ENCODE measurements at regions not wholly inside any gene's neighbourhood (a gene's known extent, or its start where the extent isn't known, plus 50 kb on each side); places are given as distances from the start of the nearest gene placed in this dataset.

- BruUV-seq (replicated peaks): no TSS peak
- intact Hi-C loops (cut with micrococcal nuclease; ENCODE audit: unreplicated experiment): no loop called here
- Histone ChIP-seq H3K9me3 (ENCODE audit: low read depth, low read length, poor library complexity, severe bottlenecking) (no peaks in the 10 kb centered on the region), H3K27ac (ENCODE audit: low read depth, low read length, poor library complexity, severe bottlenecking) (no peak overlapping the region), H3K27me3 (replicated peaks; ENCODE audit: insufficient read depth, low read depth, low read length, poor library complexity) (no peaks in the 10 kb centered on the region), H3K36me3 (ENCODE audit: insufficient read depth, low read length, poor library complexity, severe bottlenecking) (no peaks in the 10 kb centered on the region), H3K4me1 (ENCODE audit: insufficient read depth, low read length, poor library complexity, severe bottlenecking) (no peaks in the 10 kb centered on the region), H3K4me3 (ENCODE audit: low read depth, low read length, poor library complexity, severe bottlenecking) (no peak overlapping the region)
- POLR2A ChIA-PET (ENCODE audit: low non-redundant PET): no interaction called here
- TF ChIP-seq CTCF (conservative IDR thresholded peaks at IDR 0.05; ENCODE audit: low read depth, low read length) (no peak), EZH2 (IDR thresholded peaks at IDR 0.05; ENCODE audit: borderline replicate concordance, low read depth, low read length, poor library complexity, severe bottlenecking) (no peak)
- CTCF ChIA-PET: no interaction called here
- no peak for DNase-seq (ENCODE audit: low spot score)
These were observed 1491.0 kb upstream of the MIR17HG start for GRCh38 chr13:89856512-89856911.

- intact Hi-C loops (cut with micrococcal nuclease; ENCODE audit: unreplicated experiment): no loop called here
- no peaks in the 10 kb centered on the region for H3K9me3 ChIP-seq (ENCODE audit: low read depth, low read length, poor library complexity, severe bottlenecking)
- no peaks in the 10 kb centered on the region for H3K4me1 ChIP-seq (ENCODE audit: insufficient read depth, low read length, poor library complexity, severe bottlenecking)
- TF ChIP-seq CTCF (conservative IDR thresholded peaks at IDR 0.05; ENCODE audit: low read depth, low read length) (no peak), EZH2 (IDR thresholded peaks at IDR 0.05; ENCODE audit: borderline replicate concordance, low read depth, low read length, poor library complexity, severe bottlenecking) (no peak)
- no peak overlapping the region for H3K4me3 ChIP-seq (ENCODE audit: low read depth, low read length, poor library complexity, severe bottlenecking)
- no peak overlapping the region for H3K27ac ChIP-seq (ENCODE audit: low read depth, low read length, poor library complexity, severe bottlenecking)
- BruUV-seq (replicated peaks): no TSS peak
- POLR2A ChIA-PET (ENCODE audit: low non-redundant PET): no interaction called here
- no peaks in the 10 kb centered on the region for H3K36me3 ChIP-seq (ENCODE audit: insufficient read depth, low read length, poor library complexity, severe bottlenecking)
- CTCF ChIA-PET: no interaction called here
- DNase-seq (ENCODE audit: low spot score): no peak
- no peaks in the 10 kb centered on the region for H3K27me3 ChIP-seq (replicated peaks; ENCODE audit: insufficient read depth, low read depth, low read length, poor library complexity)
These were observed 1490.0 kb upstream of the MIR17HG start for GRCh38 chr13:89857502-89857901.

GRCh38 chr13:89862011-89862690, 1485.3 kb upstream of the MIR17HG start:
- Histone ChIP-seq H3K9me3 (ENCODE audit: low read depth, low read length, poor library complexity, severe bottlenecking) (no peaks in the 10 kb centered on the region), H3K4me1 (ENCODE audit: insufficient read depth, low read length, poor library complexity, severe bottlenecking) (no peaks in the 10 kb centered on the region), H3K27ac (ENCODE audit: low read depth, low read length, poor library complexity, severe bottlenecking) (no peak overlapping the region), H3K27me3 (replicated peaks; ENCODE audit: insufficient read depth, low read depth, low read length, poor library complexity) (no peaks in the 10 kb centered on the region), H3K4me3 (ENCODE audit: low read depth, low read length, poor library complexity, severe bottlenecking) (no peak overlapping the region), H3K36me3 (ENCODE audit: insufficient read depth, low read length, poor library complexity, severe bottlenecking) (no peaks in the 10 kb centered on the region)
- intact Hi-C loops (cut with micrococcal nuclease; ENCODE audit: unreplicated experiment): no loop called here
- no peak for DNase-seq (ENCODE audit: low spot score)
- no TSS peak for BruUV-seq (replicated peaks)
- ChIA-PET POLR2A (ENCODE audit: low non-redundant PET) (no interaction called here), CTCF (no interaction called here)
- TF ChIP-seq EZH2 (IDR thresholded peaks at IDR 0.05; ENCODE audit: borderline replicate concordance, low read depth, low read length, poor library complexity, severe bottlenecking) (no peak), CTCF (conservative IDR thresholded peaks at IDR 0.05; ENCODE audit: low read depth, low read length) (no peak)

Data from A673 (cell line).